ENCODE measurements at regions not wholly inside any gene's neighbourhood (a gene's known extent, or its start where the extent isn't known, plus 50 kb on each side); places are given as distances from the start of the nearest gene placed in this dataset.

- peak; percentile 17 for DNase-seq
Observed at GRCh38 chr14:61894452-61895077, 132.3 kb downstream of the SNAPC1 start.

DNA sequence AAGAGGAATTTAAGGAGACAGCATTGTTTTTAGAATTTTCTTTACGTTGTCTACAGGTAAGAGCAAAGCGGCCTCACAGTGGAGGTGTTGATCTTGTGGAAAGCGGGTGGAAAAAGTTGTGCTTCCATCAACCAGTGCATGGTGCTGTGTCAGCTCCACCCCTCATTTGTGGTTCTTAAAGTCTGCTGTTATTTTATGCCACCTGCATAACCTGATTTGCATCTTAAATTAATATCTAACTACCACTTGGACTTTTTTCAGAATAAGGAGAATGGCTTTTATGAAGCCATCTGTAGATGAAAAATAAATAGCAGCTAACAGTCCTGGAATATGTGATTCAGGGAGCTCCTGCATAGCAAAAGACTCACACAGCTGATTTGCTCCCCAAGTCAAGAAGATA, 135.1 kb downstream of the SNAPC1 start:
- DNase-seq = no peak

- DNase-seq = no peak
Observed at GRCh38 chr14:61898568-61898967, 136.3 kb downstream of the SNAPC1 start.

DNA sequence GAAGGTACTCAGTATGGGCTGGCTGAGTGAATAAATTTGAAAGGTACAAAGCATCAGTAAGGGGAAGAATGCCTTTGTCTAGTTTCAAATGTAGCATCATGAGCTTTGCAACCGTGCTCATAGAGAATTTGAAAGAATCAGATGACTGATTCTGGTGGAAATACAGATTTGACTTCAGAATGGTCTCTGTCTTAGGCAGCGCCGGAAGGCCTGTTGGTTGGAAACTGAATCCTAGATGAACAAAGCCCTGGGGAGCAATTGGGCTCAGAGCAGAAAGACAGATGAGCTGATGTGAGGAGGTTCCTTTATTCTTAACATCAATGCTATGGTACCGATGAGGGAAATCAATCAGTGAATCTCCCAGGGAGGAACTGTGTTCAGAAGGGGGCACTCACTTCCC, 137.3 kb downstream of the SNAPC1 start:
- no peak for DNase-seq

- DNase-seq = no peak
Observed at GRCh38 chr14:61904946-61905345, 142.7 kb downstream of the SNAPC1 start.

- DNase-seq = no peak
Observed at GRCh38 chr14:61911574-61911973, 149.4 kb downstream of the SNAPC1 start.

DNA sequence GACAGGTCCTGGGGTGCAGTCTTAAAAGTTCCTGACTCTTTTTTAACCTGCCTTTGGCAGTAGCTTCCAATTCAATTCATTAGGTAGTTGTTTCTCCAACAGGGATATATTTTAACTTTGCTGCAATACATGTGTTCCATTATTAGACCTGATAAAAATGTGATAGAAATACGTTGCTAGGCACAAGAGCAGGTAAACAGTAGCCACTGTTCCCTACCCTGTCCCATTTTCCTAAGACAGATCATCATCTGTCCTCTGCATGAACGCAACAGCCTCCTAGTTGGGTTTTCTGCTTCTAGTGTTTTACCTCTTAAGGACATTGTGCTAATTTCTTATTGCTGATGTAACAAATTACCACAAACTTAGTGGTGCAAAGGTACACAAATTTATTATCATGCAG, 156.8 kb downstream of the SNAPC1 start:
- no peak for DNase-seq

DNA sequence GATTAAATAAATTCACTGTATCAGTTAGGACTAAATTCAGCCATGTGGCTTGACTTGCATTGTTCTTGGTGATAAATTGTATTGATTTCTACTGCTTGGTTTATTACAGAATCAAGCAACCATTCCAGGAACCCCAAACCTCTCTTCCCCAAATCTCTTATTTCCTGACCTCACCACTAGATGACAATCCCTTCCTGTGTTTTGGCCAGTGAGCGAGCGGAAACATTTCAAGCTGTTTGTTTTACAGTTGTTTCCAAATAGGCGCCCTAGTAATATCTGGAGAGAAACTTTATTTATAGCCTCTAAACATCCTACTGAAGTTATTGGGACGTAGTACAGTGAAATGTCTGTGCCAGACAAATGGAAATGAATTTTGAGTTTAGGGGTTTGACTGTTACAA, 161.1 kb downstream of the SNAPC1 start:
- DNase-seq = no peak

DNA sequence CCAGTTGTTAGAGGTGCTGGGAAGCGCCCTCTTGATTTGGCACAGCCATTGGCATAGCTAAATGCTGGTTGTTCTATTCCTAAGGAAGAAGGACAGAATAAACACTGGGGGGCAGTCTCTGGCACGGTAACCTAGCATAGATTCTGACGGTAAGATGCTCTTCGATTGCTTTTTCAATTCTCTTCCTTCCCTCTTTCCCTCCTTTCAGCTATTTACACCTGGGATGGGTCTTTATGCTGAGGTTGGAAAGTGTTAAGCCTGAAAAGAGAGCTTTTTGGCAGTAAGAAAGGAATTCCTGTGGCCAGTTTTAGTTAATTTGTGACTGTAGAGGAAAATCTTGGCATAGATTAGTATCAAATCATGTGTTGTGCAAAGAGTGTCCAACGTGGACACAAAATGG, 162.8 kb downstream of the SNAPC1 start:
- DNase-seq = no peak

DNA sequence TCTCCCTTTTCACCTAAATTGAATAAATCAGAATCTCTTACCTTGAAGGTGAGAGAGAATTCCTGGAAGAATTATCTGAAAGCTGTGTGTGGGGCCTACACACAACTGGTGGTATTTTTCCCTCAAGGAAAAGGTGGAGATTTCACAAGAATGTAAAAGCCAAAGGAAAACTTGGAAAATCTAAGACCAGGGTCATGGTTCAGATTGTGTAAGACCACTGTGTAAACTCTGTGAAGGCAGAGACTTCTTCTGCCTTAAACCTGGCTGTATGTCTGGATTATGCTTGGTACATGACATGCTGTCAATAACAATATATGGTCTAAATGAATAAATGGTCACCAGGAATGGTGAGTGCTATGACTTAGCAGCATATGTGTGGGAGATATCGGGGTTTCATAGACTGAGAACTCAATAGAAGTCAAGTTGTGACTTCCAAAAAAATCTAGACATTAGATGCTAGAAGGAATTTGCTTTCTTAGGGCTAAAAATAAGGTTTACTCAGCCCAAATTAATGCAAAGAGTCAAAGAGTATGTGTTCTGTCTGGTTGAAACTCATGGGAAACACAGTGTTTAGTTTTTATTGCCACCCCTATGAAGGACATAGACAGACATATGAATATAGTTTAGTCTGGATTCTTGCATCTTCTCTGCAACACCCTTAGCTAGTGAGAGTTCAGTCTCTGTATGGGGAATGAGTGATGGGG, 163.7 kb downstream of the SNAPC1 start:
- no peak for DNase-seq

- DNase-seq = no peak
Observed at GRCh38 chr14:61927060-61927459, 164.8 kb downstream of the SNAPC1 start.

GRCh38 chr14:61927520-61927919, 165.3 kb downstream of the SNAPC1 start:
- no peak for DNase-seq

DNA sequence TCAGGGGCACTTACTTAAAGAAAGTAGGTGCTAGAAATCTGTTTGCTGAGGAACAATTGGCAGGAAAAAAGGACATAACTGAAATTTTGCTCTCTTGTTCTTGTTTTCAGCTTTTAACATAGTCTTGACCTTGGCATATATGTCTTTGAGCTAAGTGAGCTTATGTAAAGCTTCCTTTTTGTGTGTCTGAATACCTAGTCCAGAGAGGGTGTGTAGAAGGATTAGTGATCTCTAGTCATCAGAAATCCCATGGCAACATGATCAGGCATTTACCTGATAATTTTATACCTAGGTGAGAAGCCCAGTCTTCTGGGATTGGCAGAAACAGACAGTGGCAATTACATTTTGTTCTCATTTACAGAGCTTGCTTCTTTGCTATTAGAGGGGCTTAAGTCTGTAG, 166.1 kb downstream of the SNAPC1 start:
- no peak for DNase-seq

DNA sequence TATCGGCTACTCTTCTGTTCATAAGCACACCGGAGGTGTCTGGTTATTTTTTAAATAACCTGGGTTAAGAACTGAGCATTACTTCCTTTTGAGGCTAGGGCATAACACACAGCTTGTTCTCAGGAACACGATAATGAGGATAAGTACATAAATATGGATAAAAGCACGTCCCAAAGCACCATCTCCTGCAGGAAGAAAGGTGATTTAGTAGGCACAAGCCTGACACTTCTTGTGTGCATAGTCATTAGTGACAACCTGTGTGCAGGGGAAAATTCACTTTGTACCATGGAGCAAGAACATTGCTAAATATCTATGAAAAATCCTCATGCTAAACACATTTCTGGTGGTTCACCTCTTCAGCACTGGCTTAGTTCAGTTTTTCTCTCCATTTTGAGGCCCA, 166.5 kb downstream of the SNAPC1 start:
- DNase-seq = no peak

DNA sequence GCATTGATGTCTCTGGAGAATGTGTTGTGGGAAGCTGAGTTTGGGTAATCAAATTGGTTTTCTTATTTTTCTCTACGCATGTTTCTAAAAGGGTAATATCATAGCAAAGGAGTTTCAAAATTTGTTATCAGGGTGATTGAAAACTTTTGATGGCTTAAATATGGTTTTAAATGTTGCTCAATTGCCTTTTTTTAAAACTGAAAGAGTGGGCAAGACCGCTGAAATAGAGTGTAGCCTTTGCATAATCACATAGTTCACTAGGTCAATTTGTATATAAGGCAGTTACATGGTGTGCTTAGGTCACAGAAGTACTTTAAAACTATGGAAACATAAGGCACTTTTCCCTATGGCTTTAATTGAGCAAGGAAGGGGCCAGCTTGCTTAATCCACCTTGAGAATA, 167.4 kb downstream of the SNAPC1 start:
- DNase-seq = no peak

DNA sequence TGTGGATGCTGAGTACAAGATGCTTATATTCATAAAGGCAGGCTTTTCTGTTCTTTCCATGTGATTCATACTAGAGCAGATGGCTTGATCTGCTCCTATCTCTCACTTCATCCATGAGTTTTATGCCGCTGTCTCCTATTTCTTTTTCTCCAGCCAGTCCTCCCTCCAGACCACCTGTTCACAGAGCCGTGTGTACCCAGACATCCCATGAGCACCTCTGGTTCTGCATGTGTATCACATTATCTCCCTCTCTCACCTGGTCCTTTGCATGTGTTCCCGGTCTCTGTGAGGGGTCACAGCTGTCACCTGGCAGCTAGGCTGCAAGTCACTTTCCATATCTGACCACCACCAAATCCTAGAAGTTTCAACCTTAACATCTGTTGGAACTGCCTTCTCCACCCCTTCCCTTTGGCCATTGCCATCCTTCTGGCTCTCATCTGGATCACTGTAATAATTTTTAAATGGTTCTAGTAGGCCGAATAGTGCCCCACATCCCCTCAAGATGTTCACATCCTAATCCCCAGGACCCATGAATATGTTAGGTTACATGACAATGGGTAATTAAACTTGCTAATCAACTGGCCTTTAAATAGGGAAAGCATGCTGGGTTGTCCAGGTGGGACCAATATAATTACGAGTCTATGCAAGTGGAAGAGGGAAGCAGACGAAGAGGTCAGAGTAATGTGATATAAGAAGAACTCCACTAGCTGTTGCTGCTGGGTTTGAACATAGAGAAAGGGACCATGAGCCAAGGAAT, 168.1 kb downstream of the SNAPC1 start:
- no peak for DNase-seq

DNA sequence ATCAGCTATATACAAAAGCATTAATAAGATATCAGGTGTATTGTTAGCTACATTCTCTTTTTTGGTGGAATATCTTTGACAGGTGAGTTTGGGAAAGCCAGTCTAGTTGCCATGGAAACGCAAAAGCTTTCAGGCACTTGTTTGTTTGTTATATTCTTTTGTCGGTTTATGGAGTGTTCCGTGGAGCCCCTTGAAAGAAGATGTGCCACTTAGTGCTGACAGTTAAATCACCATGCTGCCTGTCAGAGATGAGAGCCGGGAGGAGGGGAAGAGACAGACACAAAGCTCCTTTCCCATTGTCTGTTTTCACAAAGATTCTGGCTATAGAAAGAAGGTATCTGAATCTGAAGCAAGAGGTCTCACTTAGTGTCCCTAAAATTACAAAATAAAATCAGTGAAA, 170.8 kb downstream of the SNAPC1 start:
- DNase-seq = no peak

DNA sequence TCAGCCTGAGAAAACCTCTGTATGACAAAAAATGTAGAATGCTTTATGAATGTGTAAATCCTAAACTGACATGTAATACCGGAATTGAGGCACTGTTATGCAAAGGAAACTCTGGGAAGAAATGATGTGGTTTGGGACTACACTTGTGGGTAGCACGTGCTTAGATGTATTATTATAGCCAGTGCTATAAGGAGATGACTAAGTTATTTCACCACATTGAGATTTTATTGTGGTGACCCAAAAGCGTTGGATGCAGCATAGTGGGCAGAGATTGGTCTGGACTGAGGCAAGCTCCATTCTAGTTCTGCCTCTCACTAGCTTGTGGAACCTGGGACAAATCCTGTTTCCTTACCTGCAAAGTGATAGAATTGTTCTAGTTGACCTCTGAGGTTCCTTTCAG, 172.2 kb downstream of the SNAPC1 start:
- DNase-seq = no peak

- no peak for DNase-seq
Observed at GRCh38 chr14:61939776-61940175, 177.6 kb downstream of the SNAPC1 start.

DNA sequence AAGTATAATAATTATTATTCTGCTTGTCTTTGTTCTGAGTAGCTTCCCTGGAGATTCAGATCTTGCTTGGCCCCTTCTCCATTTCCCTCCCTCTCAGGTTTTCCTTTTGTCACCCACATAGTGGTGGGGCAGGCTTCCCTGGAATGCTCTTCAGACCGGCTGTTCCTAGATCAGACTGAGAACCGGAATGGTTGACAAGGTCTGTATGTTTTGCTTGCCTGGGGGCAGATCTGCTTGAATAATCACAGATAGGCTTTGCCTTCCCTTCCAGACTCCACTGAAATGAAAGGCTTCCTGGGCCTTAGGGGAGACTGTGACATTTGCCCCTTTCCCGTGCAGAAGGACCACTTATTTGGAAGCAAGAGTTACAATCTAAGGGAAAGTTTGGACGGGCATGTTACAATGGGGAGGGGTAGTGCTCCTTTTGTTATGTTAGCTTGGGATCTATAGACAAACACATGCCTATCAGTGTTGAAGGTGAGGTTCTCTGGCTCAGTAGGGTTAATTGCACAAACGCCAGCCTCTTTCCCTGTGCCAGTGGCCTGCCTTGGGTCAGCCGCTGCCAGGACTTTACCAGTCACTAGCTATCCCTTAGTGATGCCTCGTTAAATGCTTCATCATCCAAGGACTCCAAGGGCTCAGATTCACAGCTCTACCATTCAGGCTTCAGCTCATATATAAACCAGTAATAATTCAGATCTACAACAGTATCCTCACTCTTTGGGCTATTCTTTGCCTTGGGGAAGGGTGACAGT, 178.6 kb downstream of the SNAPC1 start:
- no peak for DNase-seq

DNA sequence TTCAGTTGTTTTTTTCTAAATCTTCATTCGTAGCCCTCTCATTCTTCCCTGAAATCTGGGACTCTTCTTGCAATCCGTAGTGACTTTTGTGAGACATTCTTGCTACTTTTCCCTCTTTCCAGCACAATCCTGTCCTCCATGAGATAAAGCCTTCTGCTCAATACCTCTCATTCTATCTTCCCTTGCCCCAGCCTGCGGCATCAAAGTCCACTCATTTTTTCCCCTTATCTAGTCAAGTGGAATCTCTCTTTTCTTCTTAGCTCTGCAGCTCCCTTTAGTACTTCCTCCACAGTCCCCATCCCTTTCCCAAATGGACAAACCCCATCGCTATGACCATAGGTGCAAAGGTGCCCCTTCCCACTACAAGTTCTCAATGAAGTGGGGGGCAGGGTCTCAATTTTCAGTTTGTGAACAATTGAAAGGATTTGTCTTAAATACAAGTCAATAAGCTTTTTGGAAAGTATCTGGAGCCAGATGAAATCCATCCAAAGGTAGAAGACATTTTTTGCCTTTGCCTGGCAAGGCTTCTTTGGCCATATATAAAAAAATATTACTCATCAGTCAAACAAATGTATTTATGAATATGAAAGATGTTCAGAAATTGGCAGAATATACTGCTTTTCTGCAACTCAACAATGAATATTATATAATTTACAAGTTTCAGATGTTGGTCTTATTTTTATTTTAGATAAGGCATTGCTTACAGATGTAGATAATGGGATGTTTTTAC, 179.4 kb downstream of the SNAPC1 start:
- no peak for DNase-seq

DNA sequence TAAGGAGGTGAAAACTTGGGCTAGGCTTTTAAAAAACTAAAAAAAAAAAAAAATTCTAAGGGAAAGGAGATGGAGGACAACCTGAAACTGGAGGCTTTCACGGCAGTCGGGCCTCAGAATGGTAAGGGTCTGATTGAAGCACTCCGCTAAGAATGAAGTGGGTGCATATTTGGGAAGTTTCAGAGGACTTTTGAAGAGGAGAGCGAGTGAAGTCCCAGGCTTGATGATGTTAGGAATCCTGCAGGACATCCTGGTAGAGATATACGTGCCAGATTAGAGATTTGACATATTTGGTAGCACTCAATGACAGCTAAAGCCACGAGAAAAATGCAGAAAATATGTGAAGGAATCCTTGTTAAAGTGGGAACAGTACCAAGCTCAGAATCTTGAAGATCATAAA, 186.2 kb downstream of the SNAPC1 start:
- DNase-seq = no peak

GRCh38 chr14:61950340-61950739, 188.1 kb downstream of the SNAPC1 start:
- no peak for DNase-seq
